ENCODE measurements at regions not wholly inside any gene's neighbourhood (a gene's known extent, or its start where the extent isn't known, plus 50 kb on each side); places are given as distances from the start of the nearest gene placed in this dataset.

DNA sequence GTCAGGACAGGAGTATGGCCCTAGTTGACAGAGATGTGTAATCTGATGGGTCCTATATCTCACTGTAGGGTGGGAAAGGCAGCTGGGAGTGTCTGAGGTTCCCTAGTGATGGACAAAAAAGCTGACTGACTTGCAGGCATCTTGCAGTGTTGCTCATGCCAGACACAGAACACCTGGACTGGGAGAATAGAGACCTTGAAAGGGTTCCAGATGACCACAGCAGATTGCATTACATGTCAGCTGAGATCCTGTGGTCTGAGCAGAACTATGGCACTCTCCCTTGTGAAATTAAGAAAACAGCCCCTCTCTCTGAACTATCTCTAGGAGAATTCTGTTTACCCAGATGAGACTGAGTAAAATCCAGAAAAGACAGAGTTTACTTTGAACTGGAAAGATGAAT lies 212.6 kb upstream of the MAN1A1 start:
- no peak for TF ChIP-seq TAF1 (IDR thresholded peaks at IDR 0.05; ENCODE audit: borderline replicate concordance, low read depth, low read length)
- no peak for TF ChIP-seq RFX5 (IDR thresholded peaks at IDR 0.05; ENCODE audit: low read length)
- TF ChIP-seq, protein P1, sequence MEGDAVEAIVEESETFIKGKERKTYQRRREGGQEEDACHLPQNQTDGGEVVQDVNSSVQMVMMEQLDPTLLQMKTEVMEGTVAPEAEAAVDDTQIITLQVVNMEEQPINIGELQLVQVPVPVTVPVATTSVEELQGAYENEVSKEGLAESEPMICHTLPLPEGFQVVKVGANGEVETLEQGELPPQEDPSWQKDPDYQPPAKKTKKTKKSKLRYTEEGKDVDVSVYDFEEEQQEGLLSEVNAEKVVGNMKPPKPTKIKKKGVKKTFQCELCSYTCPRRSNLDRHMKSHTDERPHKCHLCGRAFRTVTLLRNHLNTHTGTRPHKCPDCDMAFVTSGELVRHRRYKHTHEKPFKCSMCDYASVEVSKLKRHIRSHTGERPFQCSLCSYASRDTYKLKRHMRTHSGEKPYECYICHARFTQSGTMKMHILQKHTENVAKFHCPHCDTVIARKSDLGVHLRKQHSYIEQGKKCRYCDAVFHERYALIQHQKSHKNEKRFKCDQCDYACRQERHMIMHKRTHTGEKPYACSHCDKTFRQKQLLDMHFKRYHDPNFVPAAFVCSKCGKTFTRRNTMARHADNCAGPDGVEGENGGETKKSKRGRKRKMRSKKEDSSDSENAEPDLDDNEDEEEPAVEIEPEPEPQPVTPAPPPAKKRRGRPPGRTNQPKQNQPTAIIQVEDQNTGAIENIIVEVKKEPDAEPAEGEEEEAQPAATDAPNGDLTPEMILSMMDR (IDR thresholded peaks at IDR 0.05), result no peak
- TF ChIP-seq, protein P2, sequence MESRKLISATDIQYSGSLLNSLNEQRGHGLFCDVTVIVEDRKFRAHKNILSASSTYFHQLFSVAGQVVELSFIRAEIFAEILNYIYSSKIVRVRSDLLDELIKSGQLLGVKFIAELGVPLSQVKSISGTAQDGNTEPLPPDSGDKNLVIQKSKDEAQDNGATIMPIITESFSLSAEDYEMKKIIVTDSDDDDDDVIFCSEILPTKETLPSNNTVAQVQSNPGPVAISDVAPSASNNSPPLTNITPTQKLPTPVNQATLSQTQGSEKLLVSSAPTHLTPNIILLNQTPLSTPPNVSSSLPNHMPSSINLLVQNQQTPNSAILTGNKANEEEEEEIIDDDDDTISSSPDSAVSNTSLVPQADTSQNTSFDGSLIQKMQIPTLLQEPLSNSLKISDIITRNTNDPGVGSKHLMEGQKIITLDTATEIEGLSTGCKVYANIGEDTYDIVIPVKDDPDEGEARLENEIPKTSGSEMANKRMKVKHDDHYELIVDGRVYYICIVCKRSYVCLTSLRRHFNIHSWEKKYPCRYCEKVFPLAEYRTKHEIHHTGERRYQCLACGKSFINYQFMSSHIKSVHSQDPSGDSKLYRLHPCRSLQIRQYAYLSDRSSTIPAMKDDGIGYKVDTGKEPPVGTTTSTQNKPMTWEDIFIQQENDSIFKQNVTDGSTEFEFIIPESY (IDR thresholded peaks at IDR 0.05; ENCODE audit: borderline replicate concordance, low read depth), result no peak
- no peak for TF ChIP-seq FOXM1 (IDR thresholded peaks at IDR 0.05; ENCODE audit: low read depth)
- no peak for TF ChIP-seq MXI1 (IDR thresholded peaks at IDR 0.05; ENCODE audit: low read depth, low read length)
